ENCODE measurements at regions not wholly inside any gene's neighbourhood (a gene's known extent, or its start where the extent isn't known, plus 50 kb on each side); places are given as distances from the start of the nearest gene placed in this dataset.

- TF ChIP-seq POLR2A (IDR thresholded peaks at IDR 0.05; ENCODE audit: control extremely low read depth in 1 of 2, low read depth in 2 of 2, low read length in 2 of 2), result no peak
- TF ChIP-seq, protein P1, sequence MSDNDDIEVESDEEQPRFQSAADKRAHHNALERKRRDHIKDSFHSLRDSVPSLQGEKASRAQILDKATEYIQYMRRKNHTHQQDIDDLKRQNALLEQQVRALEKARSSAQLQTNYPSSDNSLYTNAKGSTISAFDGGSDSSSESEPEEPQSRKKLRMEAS (IDR thresholded peaks at IDR 0.05), result no peak
Observed at GRCh38 chr12:115090783-115091182, 406.8 kb upstream of the TBX3 start.

All from H1 (cell line).